D721Med (cell line): ENCODE measurements at regions not wholly inside any gene's neighbourhood (a gene's known extent, or its start where the extent isn't known, plus 50 kb on each side); places are given as distances from the start of the nearest gene placed in this dataset.

Source experiments
- DNase-seq: peaks from one replicate; pipeline ENCODE4 v3.0.0; 2011; ENCODE audit warnings: low spot score; ENCODE audit not compliant: insufficient read length
- FAIRE-seq: peaks from 2 replicates; lab custom pipeline; 2011; peaks lifted over from hg19 to GRCh38; lab: Jason Lieb, UNC
- TF ChIP-seq, protein P1 (sequence below): IDR thresholded peaks from 2 replicates; pipeline ENCODE4 v1.5.1; 2012; ENCODE audit warnings: mild to moderate bottlenecking, control low read depth; ENCODE audit not compliant: insufficient read depth; ENCODE audit errors: missing control alignments

- FAIRE-seq (no peak), DNase-seq (no peak)
- TF ChIP-seq, protein P1, sequence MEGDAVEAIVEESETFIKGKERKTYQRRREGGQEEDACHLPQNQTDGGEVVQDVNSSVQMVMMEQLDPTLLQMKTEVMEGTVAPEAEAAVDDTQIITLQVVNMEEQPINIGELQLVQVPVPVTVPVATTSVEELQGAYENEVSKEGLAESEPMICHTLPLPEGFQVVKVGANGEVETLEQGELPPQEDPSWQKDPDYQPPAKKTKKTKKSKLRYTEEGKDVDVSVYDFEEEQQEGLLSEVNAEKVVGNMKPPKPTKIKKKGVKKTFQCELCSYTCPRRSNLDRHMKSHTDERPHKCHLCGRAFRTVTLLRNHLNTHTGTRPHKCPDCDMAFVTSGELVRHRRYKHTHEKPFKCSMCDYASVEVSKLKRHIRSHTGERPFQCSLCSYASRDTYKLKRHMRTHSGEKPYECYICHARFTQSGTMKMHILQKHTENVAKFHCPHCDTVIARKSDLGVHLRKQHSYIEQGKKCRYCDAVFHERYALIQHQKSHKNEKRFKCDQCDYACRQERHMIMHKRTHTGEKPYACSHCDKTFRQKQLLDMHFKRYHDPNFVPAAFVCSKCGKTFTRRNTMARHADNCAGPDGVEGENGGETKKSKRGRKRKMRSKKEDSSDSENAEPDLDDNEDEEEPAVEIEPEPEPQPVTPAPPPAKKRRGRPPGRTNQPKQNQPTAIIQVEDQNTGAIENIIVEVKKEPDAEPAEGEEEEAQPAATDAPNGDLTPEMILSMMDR, result no peak
These were observed 251.8 kb downstream of the NPHP4 start for GRCh38 chr1:5740450-5740849.

DNA sequence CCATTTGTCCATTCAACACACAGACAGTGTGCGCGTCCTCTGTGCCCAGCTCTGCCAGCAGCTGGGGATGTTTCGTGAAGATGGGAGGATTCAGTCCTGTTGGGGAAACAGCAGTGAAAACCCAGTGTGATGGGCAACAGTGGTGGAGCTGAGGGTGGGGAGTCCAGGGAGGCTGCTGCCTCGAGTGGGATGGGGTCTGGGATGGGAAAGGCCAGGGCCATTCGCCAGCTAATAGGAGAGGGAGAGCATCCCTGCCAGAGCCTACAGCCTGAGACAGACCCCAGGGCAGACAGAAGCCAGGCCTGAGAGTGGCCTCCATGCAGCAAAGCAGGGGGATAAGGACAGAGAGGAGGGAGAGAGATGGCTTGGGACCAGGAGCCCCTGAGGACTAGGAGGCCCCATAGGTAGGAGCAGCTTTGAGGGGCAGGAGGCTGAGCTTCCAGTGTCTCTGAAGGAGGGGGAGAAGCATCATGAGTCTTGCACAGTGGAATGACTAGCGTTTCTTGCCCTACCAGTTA is 252.6 kb downstream of the NPHP4 start:
- FAIRE-seq (no peak), DNase-seq (no peak)
- TF ChIP-seq, protein P1, result no peak

DNA sequence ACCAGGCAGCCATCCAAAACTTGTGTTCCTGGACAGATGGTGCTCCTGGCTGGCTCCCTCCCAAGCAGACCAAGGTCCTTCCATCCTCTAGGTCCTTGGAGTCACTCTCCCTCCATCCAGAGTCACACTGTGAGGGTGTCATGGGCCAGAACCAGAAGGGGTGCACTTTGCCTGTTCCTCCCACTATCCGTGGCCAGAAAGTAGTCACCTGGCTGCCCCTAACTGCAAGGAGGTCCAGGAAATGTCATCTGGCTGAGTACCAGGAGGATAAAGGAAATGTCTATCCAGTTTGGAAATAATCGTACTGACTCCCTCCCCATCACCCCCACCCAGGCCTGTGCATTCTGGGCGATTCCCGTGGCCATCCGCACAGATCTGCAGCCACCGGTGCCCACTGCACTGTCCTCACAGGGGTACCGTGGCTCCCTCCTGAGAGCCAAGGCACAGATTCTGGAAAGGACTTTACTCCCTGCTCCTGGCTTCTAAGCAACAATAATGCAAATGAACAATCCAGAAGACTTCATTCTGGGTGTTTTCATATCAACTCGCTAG is 253.2 kb downstream of the NPHP4 start:
- TF ChIP-seq, protein P1, result no peak
- no peak for FAIRE-seq
- no peak for DNase-seq

DNA sequence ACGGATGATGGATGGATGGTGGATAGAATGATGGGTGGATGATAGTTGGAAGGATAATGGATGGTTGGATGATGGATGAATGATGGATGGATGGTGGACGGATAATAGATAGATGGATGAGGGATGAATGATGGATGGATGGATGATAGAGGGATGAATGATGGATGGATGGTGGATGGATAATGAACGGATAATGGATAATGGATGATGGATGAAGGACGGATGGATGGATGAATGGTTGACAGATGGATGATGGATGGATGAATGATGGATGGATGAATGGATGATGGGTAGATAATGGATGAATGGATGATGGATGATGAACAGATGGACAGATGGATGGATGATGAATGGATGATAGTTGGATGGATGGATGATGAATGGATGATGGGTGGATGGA is 255.1 kb downstream of the NPHP4 start:
- TF ChIP-seq, protein P1, result no peak
- DNase-seq (no peak), FAIRE-seq (no peak)

- FAIRE-seq (no peak), DNase-seq (no peak)
- TF ChIP-seq, protein P1, result no peak
These were observed 257.2 kb downstream of the NPHP4 start for GRCh38 chr1:5734996-5735395.

DNA sequence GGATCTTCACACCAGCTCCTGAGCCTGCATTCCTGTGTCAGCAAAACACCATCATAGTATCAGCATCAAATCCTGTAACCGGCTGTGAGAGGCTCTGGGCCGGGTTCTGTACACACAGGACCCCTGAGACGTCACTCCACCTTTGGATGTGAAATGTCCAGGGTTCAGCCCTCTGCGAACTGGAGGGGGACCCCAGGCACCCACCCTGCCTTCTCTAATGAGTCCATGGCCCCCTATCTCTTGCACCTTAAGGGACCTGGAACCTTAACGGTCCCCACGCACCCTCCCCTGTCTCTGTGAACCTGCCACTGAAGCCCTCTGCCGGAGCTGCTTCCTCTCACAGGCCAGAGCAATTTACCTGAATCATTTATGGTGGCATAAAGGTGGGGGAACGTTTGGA is 257.8 kb downstream of the NPHP4 start:
- DNase-seq, result no peak
- FAIRE-seq, result no peak
- TF ChIP-seq, protein P1, result no peak

- FAIRE-seq (no peak), DNase-seq (no peak)
- TF ChIP-seq, protein P1, result no peak
These were observed 258.6 kb downstream of the NPHP4 start for GRCh38 chr1:5733596-5733995.
